OCI-LY7 (cell line): ENCODE measurements at regions not wholly inside any gene's neighbourhood (a gene's known extent, or its start where the extent isn't known, plus 50 kb on each side); places are given as distances from the start of the nearest gene placed in this dataset.

Experiments
- CTCF ChIP-seq: fragments of 200-600 bp; sonication (generic); conservative IDR thresholded peaks from 2 replicates; pipeline ENCODE4 v1.5.1; 2014; ENCODE audit warnings: mild to moderate bottlenecking, antibody characterized with exemption, low read length, moderate library complexity, mixed read lengths
- EZH2phosphoT487 ChIP-seq: fragments of 200-600 bp; sonication (generic); IDR thresholded peaks from 2 replicates; pipeline ENCODE4 v1.6.1; 2018; ENCODE audit warnings: low read depth, borderline replicate concordance, mild to moderate bottlenecking, mixed run types, antibody characterized with exemption, low read length, moderate library complexity, mixed read lengths

DNA sequence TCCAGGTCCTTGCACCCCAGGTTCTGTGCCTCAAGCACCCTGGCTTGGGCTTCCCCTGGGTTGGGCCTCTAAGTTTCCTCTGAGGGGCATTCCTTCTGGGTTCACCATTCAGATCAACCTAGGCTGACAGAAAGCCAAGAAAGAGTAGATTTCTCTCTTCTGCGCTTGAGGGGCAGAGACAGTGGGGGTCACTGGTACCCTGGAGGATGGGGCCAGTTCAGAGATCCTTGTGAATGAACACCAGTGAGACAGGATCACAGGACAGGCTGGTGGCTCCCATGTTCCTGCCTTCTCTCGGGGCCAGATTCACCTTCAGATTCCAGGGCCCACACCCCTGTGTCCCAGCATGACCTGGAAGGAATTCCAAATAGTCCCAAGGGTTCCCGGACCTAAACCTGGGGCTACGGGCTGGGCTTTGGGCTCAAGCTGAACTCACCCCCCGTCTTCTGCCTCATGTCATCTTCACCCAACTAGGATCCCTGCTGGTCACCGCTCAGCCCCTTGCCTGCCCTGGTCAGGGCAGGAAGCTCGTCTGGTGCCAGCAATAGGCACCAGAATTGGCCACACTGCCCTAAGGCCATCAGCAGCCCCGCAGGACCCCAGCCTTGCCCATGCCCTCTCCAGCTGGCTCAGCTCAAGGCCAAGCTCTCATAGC, 91.8 kb upstream of the MVB12B start:
- TF ChIP-seq CTCF = no peak
- TF ChIP-seq EZH2phosphoT487 = no peak
